NCI-H1105 (cell line): ENCODE measurements at regions not wholly inside any gene's neighbourhood (a gene's known extent, or its start where the extent isn't known, plus 50 kb on each side); places are given as distances from the start of the nearest gene placed in this dataset.
A peak's percentile ranks its signal among the peaks of the same experiment; 100 is the strongest.
"Not testable (repeated sequence)": the region's sequence is repeated elsewhere in the genome, so short reads cannot be mapped to it uniquely, and the experiment has no call there.

ENCODE experiments used
- DNase-seq: peaks from one replicate; lab custom pipeline; 2025; lab: John Stamatoyannopoulos, UW

- peak; percentile 28 for DNase-seq
Measured at GRCh38 chr16:52787709-52788108, 240.8 kb upstream of the TOX3 start.

GRCh38 chr16:52786091-52786490, 239.1 kb upstream of the TOX3 start:
- no peak for DNase-seq

- DNase-seq, result no peak
Measured at GRCh38 chr16:52785653-52786052, 238.7 kb upstream of the TOX3 start.

GRCh38 chr16:52783616-52784015, 236.7 kb upstream of the TOX3 start:
- DNase-seq, result no peak

- no peak for DNase-seq
Measured at GRCh38 chr16:52781005-52781630, 234.2 kb upstream of the TOX3 start.

GRCh38 chr16:52773026-52773425, 226.1 kb upstream of the TOX3 start:
- peak; percentile 96 for DNase-seq

- DNase-seq, result no peak
Measured at GRCh38 chr16:52770828-52771227, 223.9 kb upstream of the TOX3 start.

GRCh38 chr16:52758473-52758855, 211.5 kb upstream of the TOX3 start:
- DNase-seq, result peak; percentile 93

GRCh38 chr16:52757746-52758472, 211.0 kb upstream of the TOX3 start:
- DNase-seq, result no peak

- DNase-seq, result no peak
Measured at GRCh38 chr16:52756812-52757517, 210.0 kb upstream of the TOX3 start.

- DNase-seq, result no peak
Measured at GRCh38 chr16:52755396-52755795, 208.5 kb upstream of the TOX3 start.

GRCh38 chr16:52751035-52751434, 204.1 kb upstream of the TOX3 start:
- no peak for DNase-seq

- DNase-seq, result no peak
Measured at GRCh38 chr16:52748741-52749140, 201.8 kb upstream of the TOX3 start.

- no peak for DNase-seq
Measured at GRCh38 chr16:52747088-52747595, 200.2 kb upstream of the TOX3 start.

GRCh38 chr16:52743707-52744106, 196.8 kb upstream of the TOX3 start:
- no peak for DNase-seq

GRCh38 chr16:52742608-52743170, 195.7 kb upstream of the TOX3 start:
- DNase-seq, result no peak

- DNase-seq, result no peak
Measured at GRCh38 chr16:52742052-52742451, 195.1 kb upstream of the TOX3 start.

GRCh38 chr16:52741351-52741750, 194.4 kb upstream of the TOX3 start:
- DNase-seq, result no peak

GRCh38 chr16:52740766-52741165, 193.8 kb upstream of the TOX3 start:
- no peak for DNase-seq

- no peak for DNase-seq
Measured at GRCh38 chr16:52740333-52740732, 193.4 kb upstream of the TOX3 start.

- DNase-seq, result not testable (repeated sequence)
Measured at GRCh38 chr16:52738992-52739391, 192.0 kb upstream of the TOX3 start.

GRCh38 chr16:52731219-52731875, 184.4 kb upstream of the TOX3 start:
- DNase-seq, result no peak
